OCI-LY7 (cell line): ENCODE measurements at regions not wholly inside any gene's neighbourhood (a gene's known extent, or its start where the extent isn't known, plus 50 kb on each side); places are given as distances from the start of the nearest gene placed in this dataset.

Experiments used
- EZH2phosphoT487 ChIP-seq: fragments of 200-600 bp; sonication (generic); IDR thresholded peaks from 2 replicates; pipeline ENCODE4 v1.6.1; 2018; ENCODE audit warnings: low read depth, borderline replicate concordance, mild to moderate bottlenecking, mixed run types, antibody characterized with exemption, low read length, moderate library complexity, mixed read lengths
- TF ChIP-seq, protein P1 (sequence below): fragments of 200-600 bp; sonication (generic); conservative IDR thresholded peaks from 2 replicates; pipeline ENCODE4 v1.5.1; 2014; ENCODE audit warnings: mild to moderate bottlenecking, antibody characterized with exemption, low read length, moderate library complexity, mixed read lengths

DNA sequence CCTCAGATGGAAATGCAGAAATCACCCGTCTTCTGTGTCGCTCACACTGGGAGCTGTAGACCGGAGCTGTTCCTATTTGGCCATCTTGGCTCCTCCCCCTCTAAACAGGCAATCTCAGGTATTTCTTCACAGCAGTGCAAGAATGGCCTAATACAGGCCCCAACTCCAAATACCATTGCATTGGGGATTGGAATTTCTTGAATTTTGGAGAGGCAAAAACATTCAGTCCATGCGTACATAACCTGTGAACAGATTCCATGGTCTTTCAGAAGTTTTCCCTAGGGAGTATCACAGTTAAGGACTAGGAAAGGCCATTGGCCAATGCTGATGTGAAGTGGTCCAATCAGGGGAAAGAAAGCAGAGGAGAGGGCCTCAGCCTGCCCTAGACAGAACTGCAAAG, 128.2 kb upstream of the NOCT start:
- TF ChIP-seq, protein P1, sequence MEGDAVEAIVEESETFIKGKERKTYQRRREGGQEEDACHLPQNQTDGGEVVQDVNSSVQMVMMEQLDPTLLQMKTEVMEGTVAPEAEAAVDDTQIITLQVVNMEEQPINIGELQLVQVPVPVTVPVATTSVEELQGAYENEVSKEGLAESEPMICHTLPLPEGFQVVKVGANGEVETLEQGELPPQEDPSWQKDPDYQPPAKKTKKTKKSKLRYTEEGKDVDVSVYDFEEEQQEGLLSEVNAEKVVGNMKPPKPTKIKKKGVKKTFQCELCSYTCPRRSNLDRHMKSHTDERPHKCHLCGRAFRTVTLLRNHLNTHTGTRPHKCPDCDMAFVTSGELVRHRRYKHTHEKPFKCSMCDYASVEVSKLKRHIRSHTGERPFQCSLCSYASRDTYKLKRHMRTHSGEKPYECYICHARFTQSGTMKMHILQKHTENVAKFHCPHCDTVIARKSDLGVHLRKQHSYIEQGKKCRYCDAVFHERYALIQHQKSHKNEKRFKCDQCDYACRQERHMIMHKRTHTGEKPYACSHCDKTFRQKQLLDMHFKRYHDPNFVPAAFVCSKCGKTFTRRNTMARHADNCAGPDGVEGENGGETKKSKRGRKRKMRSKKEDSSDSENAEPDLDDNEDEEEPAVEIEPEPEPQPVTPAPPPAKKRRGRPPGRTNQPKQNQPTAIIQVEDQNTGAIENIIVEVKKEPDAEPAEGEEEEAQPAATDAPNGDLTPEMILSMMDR: no peak
- no peak for TF ChIP-seq EZH2phosphoT487
